ENCODE measurements at regions not wholly inside any gene's neighbourhood (a gene's known extent, or its start where the extent isn't known, plus 50 kb on each side); places are given as distances from the start of the nearest gene placed in this dataset.

GRCh38 chr2:235396071-235396846, 97.6 kb upstream of the AGAP1 start:
- FAIRE-seq (no peak), DNase-seq (ENCODE audit: insufficient read length, low spot score) (no peak)
- TF ChIP-seq POLR2AphosphoS5 (IDR thresholded peaks at IDR 0.05; ENCODE audit: low read depth, low read length) (no peak), PAX5 (IDR thresholded peaks at IDR 0.05; ENCODE audit: insufficient read depth, low read length, severe bottlenecking) (no peak), SPI1 (IDR thresholded peaks at IDR 0.05; ENCODE audit: low read depth, low read length) (no peak), POU2F2 (IDR thresholded peaks at IDR 0.05; ENCODE audit: low read depth, low read length) (no peak)

GRCh38 chr2:235398321-235398720, 95.5 kb upstream of the AGAP1 start:
- FAIRE-seq = no peak
- TF ChIP-seq TAF1 (IDR thresholded peaks at IDR 0.05; ENCODE audit: low read depth, low read length) (no peak), POU2F2 (IDR thresholded peaks at IDR 0.05; ENCODE audit: low read depth, low read length) (no peak), SPI1 (IDR thresholded peaks at IDR 0.05; ENCODE audit: low read depth, low read length) (no peak), POLR2AphosphoS5 (IDR thresholded peaks at IDR 0.05; ENCODE audit: low read depth, low read length) (no peak), POLR2A (IDR thresholded peaks at IDR 0.05; ENCODE audit: low read depth, low read length) (no peak), PAX5 (IDR thresholded peaks at IDR 0.05; ENCODE audit: insufficient read depth, low read length, severe bottlenecking) (no peak)

GRCh38 chr2:235399895-235400294, 93.9 kb upstream of the AGAP1 start:
- DNase-seq (ENCODE audit: insufficient read length, low spot score) (no peak), FAIRE-seq (no peak)
- TF ChIP-seq SPI1 (IDR thresholded peaks at IDR 0.05; ENCODE audit: low read depth, low read length) (no peak), POU2F2 (IDR thresholded peaks at IDR 0.05; ENCODE audit: low read depth, low read length) (no peak), POLR2AphosphoS5 (IDR thresholded peaks at IDR 0.05; ENCODE audit: low read depth, low read length) (no peak), TAF1 (IDR thresholded peaks at IDR 0.05; ENCODE audit: low read depth, low read length) (no peak), POLR2A (IDR thresholded peaks at IDR 0.05; ENCODE audit: low read depth, low read length) (no peak), PAX5 (IDR thresholded peaks at IDR 0.05; ENCODE audit: insufficient read depth, low read length, severe bottlenecking) (no peak)

More at GRCh38 chr2:235398321-235398720, 95.5 kb upstream of the AGAP1 start:
- no peak for DNase-seq (ENCODE audit: insufficient read length, low spot score)

- no peak for DNase-seq (ENCODE audit: insufficient read length, low spot score)
- TF ChIP-seq TAF1 (IDR thresholded peaks at IDR 0.05; ENCODE audit: low read depth, low read length) (no peak), POLR2AphosphoS5 (IDR thresholded peaks at IDR 0.05; ENCODE audit: low read depth, low read length) (no peak), POLR2A (IDR thresholded peaks at IDR 0.05; ENCODE audit: low read depth, low read length) (no peak), POU2F2 (IDR thresholded peaks at IDR 0.05; ENCODE audit: low read depth, low read length) (no peak), PAX5 (IDR thresholded peaks at IDR 0.05; ENCODE audit: insufficient read depth, low read length, severe bottlenecking) (no peak), SPI1 (IDR thresholded peaks at IDR 0.05; ENCODE audit: low read depth, low read length) (no peak)
- FAIRE-seq = no peak
Measured at GRCh38 chr2:235402422-235402821, 91.4 kb upstream of the AGAP1 start.

GRCh38 chr2:235405612-235406361, 88.1 kb upstream of the AGAP1 start:
- no peak for FAIRE-seq
- DNase-seq (ENCODE audit: insufficient read length, low spot score) = no peak
- no peak for TF ChIP-seq POU2F2 (IDR thresholded peaks at IDR 0.05; ENCODE audit: low read depth, low read length)
- no peak for TF ChIP-seq TAF1 (IDR thresholded peaks at IDR 0.05; ENCODE audit: low read depth, low read length)
- TF ChIP-seq PAX5 (IDR thresholded peaks at IDR 0.05; ENCODE audit: insufficient read depth, low read length, severe bottlenecking) = no peak
- no peak for TF ChIP-seq POLR2AphosphoS5 (IDR thresholded peaks at IDR 0.05; ENCODE audit: low read depth, low read length)
- no peak for TF ChIP-seq SPI1 (IDR thresholded peaks at IDR 0.05; ENCODE audit: low read depth, low read length)
- TF ChIP-seq POLR2A (IDR thresholded peaks at IDR 0.05; ENCODE audit: low read depth, low read length) = no peak

GRCh38 chr2:235406430-235406829, 87.4 kb upstream of the AGAP1 start:
- FAIRE-seq (no peak), DNase-seq (ENCODE audit: insufficient read length, low spot score) (no peak)
- TF ChIP-seq SPI1 (IDR thresholded peaks at IDR 0.05; ENCODE audit: low read depth, low read length) (no peak), POLR2AphosphoS5 (IDR thresholded peaks at IDR 0.05; ENCODE audit: low read depth, low read length) (no peak), PAX5 (IDR thresholded peaks at IDR 0.05; ENCODE audit: insufficient read depth, low read length, severe bottlenecking) (no peak), POU2F2 (IDR thresholded peaks at IDR 0.05; ENCODE audit: low read depth, low read length) (no peak), POLR2A (IDR thresholded peaks at IDR 0.05; ENCODE audit: low read depth, low read length) (no peak), TAF1 (IDR thresholded peaks at IDR 0.05; ENCODE audit: low read depth, low read length) (no peak)

DNA sequence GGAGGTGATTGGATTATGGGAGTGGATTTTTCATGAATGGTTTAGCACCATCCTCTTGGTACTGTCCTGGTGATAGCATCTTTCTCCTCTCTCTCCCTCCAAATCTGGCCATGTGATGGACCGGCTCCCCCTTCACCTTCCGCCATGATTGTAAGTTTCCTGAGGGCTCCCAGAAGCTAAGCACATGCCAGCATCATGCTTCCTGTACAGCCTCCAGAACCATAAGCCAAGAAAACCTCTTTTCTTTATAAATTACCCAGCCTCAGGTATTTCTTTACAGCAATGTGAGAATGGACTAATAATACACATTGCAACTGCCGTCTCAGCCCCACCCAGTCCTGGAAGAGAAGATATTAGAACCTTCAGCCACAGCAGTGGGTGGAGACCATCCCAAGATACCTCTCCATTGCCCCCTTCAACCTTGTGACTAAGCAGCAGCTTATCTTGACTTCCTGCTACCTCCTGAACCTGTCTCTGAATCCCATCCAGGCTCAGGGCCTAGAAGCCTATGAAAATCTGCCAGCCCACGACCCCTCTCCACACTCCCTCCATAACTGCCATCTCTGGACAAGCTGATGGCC, 81.8 kb upstream of the AGAP1 start:
- no peak for FAIRE-seq
- TF ChIP-seq POU2F2 (IDR thresholded peaks at IDR 0.05; ENCODE audit: low read depth, low read length) (no peak), POLR2A (IDR thresholded peaks at IDR 0.05; ENCODE audit: low read depth, low read length) (no peak), SPI1 (IDR thresholded peaks at IDR 0.05; ENCODE audit: low read depth, low read length) (no peak), POLR2AphosphoS5 (IDR thresholded peaks at IDR 0.05; ENCODE audit: low read depth, low read length) (no peak), PAX5 (IDR thresholded peaks at IDR 0.05; ENCODE audit: insufficient read depth, low read length, severe bottlenecking) (no peak), TAF1 (IDR thresholded peaks at IDR 0.05; ENCODE audit: low read depth, low read length) (no peak)

DNA sequence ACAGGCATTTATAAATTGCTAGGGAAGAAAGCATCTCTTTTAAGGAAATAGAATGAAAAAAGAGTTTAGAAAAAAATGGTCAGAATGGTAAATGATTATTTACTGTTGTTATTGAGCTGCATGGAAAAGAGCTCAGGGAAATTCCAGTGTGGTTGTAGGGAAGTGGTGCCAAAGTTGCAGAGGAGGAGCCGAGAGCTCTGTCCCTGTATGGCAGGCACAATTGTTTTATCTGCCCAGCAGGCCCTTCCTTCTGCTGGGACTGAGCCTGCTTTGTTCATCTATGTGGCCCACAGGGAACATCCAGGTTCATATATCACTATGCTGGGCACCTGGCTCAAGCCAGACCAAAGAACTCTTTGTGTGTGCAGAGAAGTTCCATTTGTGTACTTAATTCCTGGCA, 80.8 kb upstream of the AGAP1 start:
- DNase-seq (ENCODE audit: insufficient read length, low spot score) (no peak), FAIRE-seq (no peak)
- TF ChIP-seq POU2F2 (IDR thresholded peaks at IDR 0.05; ENCODE audit: low read depth, low read length) (no peak), PAX5 (IDR thresholded peaks at IDR 0.05; ENCODE audit: insufficient read depth, low read length, severe bottlenecking) (no peak), POLR2AphosphoS5 (IDR thresholded peaks at IDR 0.05; ENCODE audit: low read depth, low read length) (no peak), POLR2A (IDR thresholded peaks at IDR 0.05; ENCODE audit: low read depth, low read length) (no peak), SPI1 (IDR thresholded peaks at IDR 0.05; ENCODE audit: low read depth, low read length) (no peak), TAF1 (IDR thresholded peaks at IDR 0.05; ENCODE audit: low read depth, low read length) (no peak)

More for the DNA sequence above, 81.8 kb upstream of the AGAP1 start:
- DNase-seq (ENCODE audit: insufficient read length, low spot score) = no peak

GRCh38 chr2:235414422-235414821, 79.4 kb upstream of the AGAP1 start:
- TF ChIP-seq POLR2AphosphoS5 (IDR thresholded peaks at IDR 0.05; ENCODE audit: low read depth, low read length) (no peak), POLR2A (IDR thresholded peaks at IDR 0.05; ENCODE audit: low read depth, low read length) (no peak), PAX5 (IDR thresholded peaks at IDR 0.05; ENCODE audit: insufficient read depth, low read length, severe bottlenecking) (no peak), SPI1 (IDR thresholded peaks at IDR 0.05; ENCODE audit: low read depth, low read length) (no peak), TAF1 (IDR thresholded peaks at IDR 0.05; ENCODE audit: low read depth, low read length) (no peak), POU2F2 (IDR thresholded peaks at IDR 0.05; ENCODE audit: low read depth, low read length) (no peak)
- FAIRE-seq = no peak
- no peak for DNase-seq (ENCODE audit: insufficient read length, low spot score)

All from GM12891 (cell line).